ENCODE measurements at regions not wholly inside any gene's neighbourhood (a gene's known extent, or its start where the extent isn't known, plus 50 kb on each side); places are given as distances from the start of the nearest gene placed in this dataset.

DNA sequence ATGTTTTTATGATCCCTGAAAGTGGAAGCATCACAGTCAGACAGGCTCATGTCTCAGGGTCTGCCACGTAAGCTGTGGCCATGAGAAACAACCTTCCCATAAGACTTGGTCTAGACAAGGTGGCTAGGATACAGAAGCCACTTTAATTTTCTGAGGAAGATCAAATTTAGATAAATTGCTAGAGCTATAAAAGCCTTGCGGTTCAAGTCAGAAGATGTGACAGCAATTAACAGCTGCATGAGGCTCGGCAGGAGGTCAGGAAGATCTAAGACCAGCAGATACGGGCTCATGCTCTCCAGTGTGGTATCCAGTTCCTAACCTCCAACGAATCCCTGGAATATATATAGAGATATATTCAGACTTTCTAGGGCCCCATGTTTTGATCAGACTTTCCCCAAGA lies 577.1 kb downstream of the PLPP3 start:
- H3K27me3 Mint-ChIP-seq (ENCODE audit: low read depth): no peaks in the 10 kb centered on the region
- H3K27ac Mint-ChIP-seq: no peak overlapping the region
- H3K4me1 Mint-ChIP-seq (ENCODE audit: low read depth): no peaks in the 10 kb centered on the region
- no peak overlapping the region for H3K4me3 Mint-ChIP-seq
- peaks cover 3% of the 10 kb centered on the region for H3K9me3 Mint-ChIP-seq
- DNase-seq (ENCODE audit: low spot score): no peak
- H3K36me3 Mint-ChIP-seq (ENCODE audit: low read depth): no peaks in the 10 kb centered on the region

GRCh38 chr1:56000424-56000823 lies 578.9 kb downstream of the PLPP3 start:
- no peak for DNase-seq (ENCODE audit: low spot score)
- Mint-ChIP-seq H3K9me3 (no peaks in the 10 kb centered on the region), H3K4me3 (no peak overlapping the region), H3K4me1 (ENCODE audit: low read depth) (no peaks in the 10 kb centered on the region), H3K27ac (no peak overlapping the region), H3K36me3 (ENCODE audit: low read depth) (no peaks in the 10 kb centered on the region), H3K27me3 (ENCODE audit: low read depth) (no peaks in the 10 kb centered on the region)

- H3K4me1 Mint-ChIP-seq (ENCODE audit: low read depth): no peaks in the 10 kb centered on the region
- H3K9me3 Mint-ChIP-seq: peaks cover 5% of the 10 kb centered on the region
- no peak overlapping the region for H3K4me3 Mint-ChIP-seq
- DNase-seq (ENCODE audit: low spot score): no peak
- H3K27ac Mint-ChIP-seq: no peak overlapping the region
- H3K27me3 Mint-ChIP-seq (ENCODE audit: low read depth): no peaks in the 10 kb centered on the region
- H3K36me3 Mint-ChIP-seq (ENCODE audit: low read depth): no peaks in the 10 kb centered on the region
Measured at GRCh38 chr1:55997536-55997935, 581.8 kb downstream of the PLPP3 start.

DNA sequence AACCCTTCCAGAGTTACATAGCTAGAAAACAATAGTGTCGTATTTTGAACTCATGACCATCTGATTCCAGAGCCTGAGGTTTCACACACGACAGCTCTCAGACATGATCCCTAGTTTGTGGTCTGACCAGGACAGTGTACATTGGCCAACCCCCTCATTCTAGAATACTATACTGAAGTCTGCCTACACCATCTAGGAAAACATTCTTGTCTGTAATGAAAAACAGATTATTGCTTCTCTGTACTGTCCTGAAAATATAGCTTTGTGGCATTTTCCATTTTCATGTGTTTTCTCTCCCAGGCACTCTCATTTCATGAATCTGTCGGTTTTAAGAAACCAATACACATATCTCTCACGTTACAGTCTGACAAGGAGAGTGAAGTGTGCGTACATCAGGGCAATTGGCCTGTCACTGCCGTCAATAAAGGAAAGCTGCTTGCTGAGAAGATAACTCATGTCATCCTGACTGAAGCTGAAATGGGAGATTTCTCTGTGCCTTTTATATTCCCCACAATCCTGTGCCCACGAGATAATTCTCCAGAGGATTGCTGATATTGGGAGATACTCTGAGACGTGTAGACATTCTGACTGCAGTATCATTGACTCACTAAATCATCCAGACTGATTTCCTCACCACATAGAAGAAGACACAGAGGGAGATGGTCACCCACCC lies 585.6 kb downstream of the PLPP3 start:
- Mint-ChIP-seq H3K27ac (no peak overlapping the region), H3K4me3 (no peak overlapping the region), H3K36me3 (ENCODE audit: low read depth) (no peaks in the 10 kb centered on the region), H3K27me3 (ENCODE audit: low read depth) (no peaks in the 10 kb centered on the region), H3K4me1 (ENCODE audit: low read depth) (no peaks in the 10 kb centered on the region), H3K9me3 (peaks cover 5% of the 10 kb centered on the region)
- DNase-seq (ENCODE audit: low spot score): no peak

DNA sequence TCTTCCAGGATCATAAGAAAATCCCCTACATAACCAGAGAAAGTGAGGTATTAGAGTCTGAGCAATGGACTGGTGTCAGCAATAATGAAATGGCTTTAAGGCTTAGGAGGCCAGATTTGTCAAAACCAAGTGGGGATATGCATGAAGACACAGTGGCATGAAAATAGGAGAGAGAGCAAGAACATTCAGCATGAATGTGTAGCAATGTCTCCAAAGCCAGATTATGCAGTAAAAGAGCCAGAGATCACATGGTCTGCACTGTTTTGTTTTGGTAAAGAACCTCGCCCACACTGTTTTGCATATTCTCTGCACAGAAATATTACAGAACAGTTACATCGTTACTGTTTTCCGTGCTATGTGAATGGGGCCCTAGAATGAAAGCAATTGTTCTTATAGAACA lies 589.4 kb downstream of the PLPP3 start:
- no peak for DNase-seq (ENCODE audit: low spot score)
- Mint-ChIP-seq H3K27me3 (ENCODE audit: low read depth) (no peaks in the 10 kb centered on the region), H3K27ac (no peak overlapping the region), H3K4me1 (ENCODE audit: low read depth) (no peaks in the 10 kb centered on the region), H3K36me3 (ENCODE audit: low read depth) (no peaks in the 10 kb centered on the region), H3K9me3 (peaks cover 1% of the 10 kb centered on the region), H3K4me3 (no peak overlapping the region)

DNA sequence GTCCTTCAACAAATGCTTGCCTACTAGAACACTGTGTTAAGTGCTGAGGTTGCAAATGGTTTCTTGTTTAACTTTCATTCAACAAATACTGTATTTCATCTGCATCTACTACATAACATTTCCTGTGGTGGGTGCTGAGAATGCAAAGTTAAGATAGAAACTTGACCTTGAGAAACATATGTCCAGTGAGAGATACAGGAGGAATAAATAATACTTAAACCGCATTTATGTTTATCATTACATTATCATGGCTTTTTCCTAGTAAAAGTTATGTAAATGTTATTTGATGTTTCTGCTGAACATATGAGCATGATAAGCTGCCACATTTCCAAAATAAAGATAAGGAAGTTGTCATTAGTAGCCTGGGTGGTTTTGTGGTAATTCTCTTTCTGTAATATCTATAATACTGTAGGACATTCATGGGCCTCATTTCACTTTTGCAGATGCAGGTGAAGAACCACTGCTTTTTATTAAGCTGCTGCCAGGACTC lies 590.4 kb downstream of the PLPP3 start:
- Mint-ChIP-seq H3K27me3 (ENCODE audit: low read depth) (no peaks in the 10 kb centered on the region), H3K4me1 (ENCODE audit: low read depth) (no peaks in the 10 kb centered on the region), H3K9me3 (no peaks in the 10 kb centered on the region), H3K4me3 (no peak overlapping the region), H3K27ac (no peak overlapping the region), H3K36me3 (ENCODE audit: low read depth) (no peaks in the 10 kb centered on the region)
- no peak for DNase-seq (ENCODE audit: low spot score)

GRCh38 chr1:55987491-55988249 lies 591.7 kb downstream of the PLPP3 start:
- Mint-ChIP-seq H3K4me1 (ENCODE audit: low read depth) (no peaks in the 10 kb centered on the region), H3K9me3 (no peaks in the 10 kb centered on the region), H3K27ac (no peak overlapping the region), H3K27me3 (ENCODE audit: low read depth) (no peaks in the 10 kb centered on the region), H3K4me3 (no peak overlapping the region), H3K36me3 (ENCODE audit: low read depth) (no peaks in the 10 kb centered on the region)
- no peak for DNase-seq (ENCODE audit: low spot score)

DNA sequence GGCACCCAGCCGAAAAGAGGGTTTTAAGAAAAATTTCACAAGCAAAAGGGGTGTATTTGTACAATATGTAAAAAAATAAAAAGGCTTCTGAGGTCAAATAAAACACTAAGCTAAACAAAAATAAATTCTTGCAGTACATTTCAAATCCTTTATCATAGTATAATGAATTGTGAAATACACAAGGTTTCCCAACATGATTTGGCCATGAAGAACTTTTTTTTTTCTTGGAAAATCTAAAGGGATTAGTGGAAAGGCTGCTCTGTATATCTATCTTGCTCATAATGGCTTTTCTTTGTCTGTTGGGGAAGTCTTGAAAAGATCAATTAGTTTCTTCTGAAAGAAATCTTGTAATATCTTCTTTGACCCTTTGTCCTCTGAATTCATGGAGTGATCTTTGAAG lies 593.4 kb downstream of the PLPP3 start:
- Mint-ChIP-seq H3K4me3 (no peak overlapping the region), H3K27me3 (ENCODE audit: low read depth) (no peaks in the 10 kb centered on the region), H3K27ac (no peak overlapping the region), H3K9me3 (no peaks in the 10 kb centered on the region), H3K36me3 (ENCODE audit: low read depth) (no peaks in the 10 kb centered on the region), H3K4me1 (ENCODE audit: low read depth) (no peaks in the 10 kb centered on the region)
- DNase-seq (ENCODE audit: low spot score): no peak

GRCh38 chr1:55981010-55981650 lies 598.2 kb downstream of the PLPP3 start:
- H3K27me3 Mint-ChIP-seq (ENCODE audit: low read depth): no peaks in the 10 kb centered on the region
- H3K4me3 Mint-ChIP-seq: no peak overlapping the region
- H3K4me1 Mint-ChIP-seq (ENCODE audit: low read depth): no peaks in the 10 kb centered on the region
- H3K27ac Mint-ChIP-seq: no peak overlapping the region
- no peaks in the 10 kb centered on the region for H3K36me3 Mint-ChIP-seq (ENCODE audit: low read depth)
- H3K9me3 Mint-ChIP-seq: no peaks in the 10 kb centered on the region
- no peak for DNase-seq (ENCODE audit: low spot score)

DNA sequence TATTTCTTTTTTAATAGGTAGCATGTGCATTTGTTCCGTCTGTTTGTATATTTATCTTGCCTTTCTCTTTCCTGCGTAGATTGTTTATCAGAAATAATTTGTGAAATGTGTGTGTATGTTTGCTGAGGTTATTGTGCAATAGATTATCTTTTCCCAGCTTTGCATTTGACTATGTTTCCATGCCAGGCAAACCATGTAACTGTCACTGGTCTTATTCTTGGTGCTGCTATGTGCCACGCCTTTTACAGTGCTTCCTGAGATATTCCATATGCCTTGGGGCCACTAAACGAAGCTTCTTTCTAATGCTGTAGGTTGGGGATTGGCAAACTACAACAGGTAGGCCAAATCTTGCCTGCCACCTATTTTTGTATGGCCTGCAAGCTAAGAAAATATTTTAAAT lies 598.8 kb downstream of the PLPP3 start:
- no peak overlapping the region for H3K27ac Mint-ChIP-seq
- H3K27me3 Mint-ChIP-seq (ENCODE audit: low read depth): no peaks in the 10 kb centered on the region
- DNase-seq (ENCODE audit: low spot score): no peak
- H3K36me3 Mint-ChIP-seq (ENCODE audit: low read depth): no peaks in the 10 kb centered on the region
- H3K4me3 Mint-ChIP-seq: no peak overlapping the region
- no peaks in the 10 kb centered on the region for H3K4me1 Mint-ChIP-seq (ENCODE audit: low read depth)
- no peaks in the 10 kb centered on the region for H3K9me3 Mint-ChIP-seq

GRCh38 chr1:55974714-55975441 lies 604.5 kb downstream of the PLPP3 start:
- H3K36me3 Mint-ChIP-seq (ENCODE audit: low read depth): no peaks in the 10 kb centered on the region
- no peak overlapping the region for H3K27ac Mint-ChIP-seq
- no peaks in the 10 kb centered on the region for H3K9me3 Mint-ChIP-seq
- no peak overlapping the region for H3K4me3 Mint-ChIP-seq
- no peak for DNase-seq (ENCODE audit: low spot score)
- H3K4me1 Mint-ChIP-seq (ENCODE audit: low read depth): no peaks in the 10 kb centered on the region
- H3K27me3 Mint-ChIP-seq (ENCODE audit: low read depth): no peaks in the 10 kb centered on the region

GRCh38 chr1:55970526-55971110 lies 608.7 kb downstream of the PLPP3 start:
- Mint-ChIP-seq H3K27ac (no peak overlapping the region), H3K36me3 (ENCODE audit: low read depth) (no peaks in the 10 kb centered on the region), H3K4me3 (no peak overlapping the region), H3K9me3 (no peaks in the 10 kb centered on the region), H3K4me1 (ENCODE audit: low read depth) (no peaks in the 10 kb centered on the region), H3K27me3 (ENCODE audit: low read depth) (no peaks in the 10 kb centered on the region)
- DNase-seq (ENCODE audit: low spot score): no peak

DNA sequence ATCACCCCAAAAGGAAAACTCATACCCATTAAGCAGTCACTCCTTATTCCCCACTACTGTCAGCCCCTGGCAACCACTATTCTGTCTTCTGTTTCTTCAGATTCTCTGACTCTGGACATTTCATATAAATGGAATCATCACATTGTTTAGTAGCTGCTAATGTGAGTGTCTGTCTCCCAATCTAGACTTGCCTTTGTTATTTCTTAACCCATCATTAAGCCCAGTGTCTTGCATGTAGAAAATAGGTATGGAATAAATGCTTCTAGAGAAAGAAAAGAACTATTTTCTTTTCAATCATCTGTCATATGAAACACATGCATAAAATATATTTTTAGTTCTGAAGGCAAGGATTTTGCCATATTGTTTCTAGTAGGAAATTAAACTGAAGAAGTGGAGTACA lies 610.0 kb downstream of the PLPP3 start:
- DNase-seq (ENCODE audit: low spot score): no peak
- Mint-ChIP-seq H3K9me3 (no peaks in the 10 kb centered on the region), H3K27ac (no peak overlapping the region), H3K36me3 (ENCODE audit: low read depth) (no peaks in the 10 kb centered on the region), H3K4me1 (ENCODE audit: low read depth) (no peaks in the 10 kb centered on the region), H3K4me3 (no peak overlapping the region), H3K27me3 (ENCODE audit: low read depth) (no peaks in the 10 kb centered on the region)
